HG03565 (cell line): ENCODE measurements at regions not wholly inside any gene's neighbourhood (a gene's known extent, or its start where the extent isn't known, plus 50 kb on each side); places are given as distances from the start of the nearest gene placed in this dataset.
"Not testable (repeated sequence)": the region's sequence is repeated elsewhere in the genome, so short reads cannot be mapped to it uniquely, and the experiment has no call there.

Experiments used
- ATAC-seq: cut with Tn5 transposase; IDR thresholded peaks from one replicate; pipeline ENCODE4 v1.9.1; 2021; ENCODE audit warnings: mild to moderate bottlenecking, moderate library complexity; ENCODE audit not compliant: unreplicated experiment

- no peak for ATAC-seq
These were observed 187.4 kb upstream of the GHR start for GRCh38 chr5:42235837-42236236.

GRCh38 chr5:42241636-42242035 lies 181.6 kb upstream of the GHR start:
- no peak for ATAC-seq

- ATAC-seq: no peak
These were observed 181.0 kb upstream of the GHR start for GRCh38 chr5:42242210-42242609.

- ATAC-seq: no peak
These were observed 180.3 kb upstream of the GHR start for GRCh38 chr5:42242881-42243485.

- ATAC-seq: no peak
These were observed 170.9 kb upstream of the GHR start for GRCh38 chr5:42252306-42252705.

- ATAC-seq: not testable (repeated sequence)
These were observed 163.3 kb upstream of the GHR start for GRCh38 chr5:42259914-42260313.

GRCh38 chr5:42267091-42267490 lies 156.1 kb upstream of the GHR start:
- ATAC-seq: no peak

GRCh38 chr5:42268170-42268569 lies 155.1 kb upstream of the GHR start:
- peak; percentile 45 for ATAC-seq

GRCh38 chr5:42268630-42269029 lies 154.6 kb upstream of the GHR start:
- ATAC-seq: no peak

GRCh38 chr5:42270771-42271170 lies 152.5 kb upstream of the GHR start:
- no peak for ATAC-seq

GRCh38 chr5:42274913-42275312 lies 148.3 kb upstream of the GHR start:
- ATAC-seq: no peak

GRCh38 chr5:42277293-42277692 lies 145.9 kb upstream of the GHR start:
- no peak for ATAC-seq

- ATAC-seq: no peak
These were observed 138.7 kb upstream of the GHR start for GRCh38 chr5:42284584-42284983.

- no peak for ATAC-seq
These were observed 138.0 kb upstream of the GHR start for GRCh38 chr5:42285230-42285629.

GRCh38 chr5:42300496-42300895 lies 122.7 kb upstream of the GHR start:
- ATAC-seq: no peak

GRCh38 chr5:42301349-42301748 lies 121.9 kb upstream of the GHR start:
- ATAC-seq: no peak

- no peak for ATAC-seq
These were observed 121.1 kb upstream of the GHR start for GRCh38 chr5:42302186-42302585.

- ATAC-seq: no peak
These were observed 117.0 kb upstream of the GHR start for GRCh38 chr5:42306287-42306686.

- no peak for ATAC-seq
These were observed 113.4 kb upstream of the GHR start for GRCh38 chr5:42309865-42310264.

GRCh38 chr5:42315214-42315613 lies 108.0 kb upstream of the GHR start:
- ATAC-seq: no peak

GRCh38 chr5:42317575-42317974 lies 105.7 kb upstream of the GHR start:
- ATAC-seq: no peak

GRCh38 chr5:42319546-42319945 lies 103.7 kb upstream of the GHR start:
- not testable (repeated sequence) for ATAC-seq

GRCh38 chr5:42321785-42322184 lies 101.5 kb upstream of the GHR start:
- ATAC-seq: no peak
